ENCODE measurements at regions not wholly inside any gene's neighbourhood (a gene's known extent, or its start where the extent isn't known, plus 50 kb on each side); places are given as distances from the start of the nearest gene placed in this dataset.

GRCh38 chr6:137734005-137734874 lies 132.8 kb upstream of the TNFAIP3 start:
- TF ChIP-seq, protein P1, sequence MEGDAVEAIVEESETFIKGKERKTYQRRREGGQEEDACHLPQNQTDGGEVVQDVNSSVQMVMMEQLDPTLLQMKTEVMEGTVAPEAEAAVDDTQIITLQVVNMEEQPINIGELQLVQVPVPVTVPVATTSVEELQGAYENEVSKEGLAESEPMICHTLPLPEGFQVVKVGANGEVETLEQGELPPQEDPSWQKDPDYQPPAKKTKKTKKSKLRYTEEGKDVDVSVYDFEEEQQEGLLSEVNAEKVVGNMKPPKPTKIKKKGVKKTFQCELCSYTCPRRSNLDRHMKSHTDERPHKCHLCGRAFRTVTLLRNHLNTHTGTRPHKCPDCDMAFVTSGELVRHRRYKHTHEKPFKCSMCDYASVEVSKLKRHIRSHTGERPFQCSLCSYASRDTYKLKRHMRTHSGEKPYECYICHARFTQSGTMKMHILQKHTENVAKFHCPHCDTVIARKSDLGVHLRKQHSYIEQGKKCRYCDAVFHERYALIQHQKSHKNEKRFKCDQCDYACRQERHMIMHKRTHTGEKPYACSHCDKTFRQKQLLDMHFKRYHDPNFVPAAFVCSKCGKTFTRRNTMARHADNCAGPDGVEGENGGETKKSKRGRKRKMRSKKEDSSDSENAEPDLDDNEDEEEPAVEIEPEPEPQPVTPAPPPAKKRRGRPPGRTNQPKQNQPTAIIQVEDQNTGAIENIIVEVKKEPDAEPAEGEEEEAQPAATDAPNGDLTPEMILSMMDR (IDR thresholded peaks at IDR 0.05; ENCODE audit: low read length): no peak
- TF ChIP-seq EZH2 (IDR thresholded peaks at IDR 0.05; ENCODE audit: borderline replicate concordance, low read length): no peak

Measured in OCI-LY1 (cell line).